LNCaP clone FGC (cell line): ENCODE measurements at regions not wholly inside any gene's neighbourhood (a gene's known extent, or its start where the extent isn't known, plus 50 kb on each side); places are given as distances from the start of the nearest gene placed in this dataset.

Source experiments
- DNase-seq: peaks from one replicate; pipeline ENCODE4 v3.0.0-alpha.2; 2011; ENCODE audit warnings: low read depth
- H3K4me3 ChIP-seq: 2 replicates; pipeline ENCODE4 v1.5.1; 2011; ENCODE audit warnings: mild to moderate bottlenecking, low read depth, low read length, control low read depth
- TF ChIP-seq, protein P1 (sequence below): IDR thresholded peaks from 2 replicates; pipeline ENCODE4 v1.5.1; 2012; ENCODE audit warnings: mild to moderate bottlenecking; ENCODE audit not compliant: control insufficient read depth, insufficient read depth; ENCODE audit errors: extremely low read depth

DNA sequence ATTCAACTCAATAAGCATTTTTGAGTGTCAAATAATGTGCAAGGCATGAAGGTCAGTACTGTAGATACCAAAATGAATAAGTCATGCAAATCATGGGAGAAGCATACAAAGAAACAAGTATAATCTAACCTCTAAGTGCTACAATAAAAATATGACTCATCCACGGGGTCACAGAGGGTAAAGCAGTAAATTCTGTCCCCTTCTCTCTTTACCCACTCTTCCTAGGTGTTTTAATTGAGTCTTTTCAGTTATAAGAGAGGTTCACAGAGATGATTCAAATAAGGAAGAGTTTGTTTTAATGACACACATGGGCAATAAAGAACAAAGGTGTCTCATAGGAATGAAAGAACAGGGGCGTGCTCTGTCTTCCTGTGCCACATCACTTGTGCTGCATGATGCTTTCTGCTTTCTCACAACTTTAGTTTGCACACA, 71.5 kb upstream of the DAAM1 start:
- TF ChIP-seq, protein P1, sequence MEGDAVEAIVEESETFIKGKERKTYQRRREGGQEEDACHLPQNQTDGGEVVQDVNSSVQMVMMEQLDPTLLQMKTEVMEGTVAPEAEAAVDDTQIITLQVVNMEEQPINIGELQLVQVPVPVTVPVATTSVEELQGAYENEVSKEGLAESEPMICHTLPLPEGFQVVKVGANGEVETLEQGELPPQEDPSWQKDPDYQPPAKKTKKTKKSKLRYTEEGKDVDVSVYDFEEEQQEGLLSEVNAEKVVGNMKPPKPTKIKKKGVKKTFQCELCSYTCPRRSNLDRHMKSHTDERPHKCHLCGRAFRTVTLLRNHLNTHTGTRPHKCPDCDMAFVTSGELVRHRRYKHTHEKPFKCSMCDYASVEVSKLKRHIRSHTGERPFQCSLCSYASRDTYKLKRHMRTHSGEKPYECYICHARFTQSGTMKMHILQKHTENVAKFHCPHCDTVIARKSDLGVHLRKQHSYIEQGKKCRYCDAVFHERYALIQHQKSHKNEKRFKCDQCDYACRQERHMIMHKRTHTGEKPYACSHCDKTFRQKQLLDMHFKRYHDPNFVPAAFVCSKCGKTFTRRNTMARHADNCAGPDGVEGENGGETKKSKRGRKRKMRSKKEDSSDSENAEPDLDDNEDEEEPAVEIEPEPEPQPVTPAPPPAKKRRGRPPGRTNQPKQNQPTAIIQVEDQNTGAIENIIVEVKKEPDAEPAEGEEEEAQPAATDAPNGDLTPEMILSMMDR: no peak
- no peak for DNase-seq
- H3K4me3 ChIP-seq: no peak overlapping the region

DNA sequence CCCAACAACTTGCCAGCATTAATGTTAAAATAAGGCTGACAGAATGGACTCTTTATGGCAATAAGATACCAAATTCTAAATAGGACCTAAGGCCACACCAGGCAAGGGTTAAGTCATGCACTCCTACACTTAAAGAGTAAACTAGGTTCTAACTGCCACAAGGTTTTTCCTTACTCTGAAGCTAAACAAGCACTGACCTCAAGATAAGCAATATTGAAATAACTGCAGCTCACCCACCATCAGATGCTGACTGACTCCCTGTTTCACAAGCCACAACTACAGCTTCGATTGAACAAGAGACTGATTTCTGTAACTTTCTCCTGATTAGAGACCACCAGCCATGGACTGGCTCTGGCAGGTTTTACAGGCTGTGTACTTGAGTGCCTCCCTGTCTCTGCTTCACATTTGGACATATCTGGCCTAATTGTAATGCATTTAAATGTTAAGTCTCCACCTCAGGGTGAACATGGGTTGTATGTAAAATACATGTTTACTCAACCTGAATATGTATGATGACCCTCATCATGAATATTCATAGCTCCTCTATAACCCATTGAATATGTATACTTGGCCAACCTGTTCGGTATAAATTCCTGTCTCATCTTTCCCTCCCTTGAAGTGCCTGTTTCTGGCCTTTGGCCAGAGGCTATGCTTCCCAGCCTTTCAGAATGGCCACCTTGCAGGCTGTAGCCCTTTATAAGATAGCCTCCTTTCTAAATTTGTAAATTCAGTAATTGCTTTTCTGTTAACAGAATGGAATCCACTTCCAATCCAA, 70.5 kb upstream of the DAAM1 start:
- DNase-seq: no peak
- no peak overlapping the region for H3K4me3 ChIP-seq
- TF ChIP-seq, protein P1: no peak

DNA sequence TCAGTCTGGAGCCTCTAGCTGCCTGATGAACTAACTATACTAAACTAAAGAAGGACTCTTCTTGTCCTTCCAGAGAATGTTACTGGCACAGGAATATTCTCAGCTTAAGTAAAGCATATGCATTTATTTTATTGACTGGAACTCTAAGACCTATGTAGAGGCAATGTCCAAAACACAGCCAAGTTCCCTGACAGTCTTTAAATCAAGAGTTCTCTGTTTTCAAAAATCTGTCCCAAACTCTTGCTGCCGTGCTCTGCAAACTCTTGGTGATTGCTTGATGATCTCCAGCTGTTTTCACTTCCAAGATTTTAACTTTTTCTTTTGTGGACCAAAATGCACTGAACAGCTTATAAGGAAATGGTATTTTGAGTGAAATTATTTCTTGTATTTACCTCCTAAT, 67.5 kb upstream of the DAAM1 start:
- no peak overlapping the region for H3K4me3 ChIP-seq
- TF ChIP-seq, protein P1: no peak
- DNase-seq: no peak

DNA sequence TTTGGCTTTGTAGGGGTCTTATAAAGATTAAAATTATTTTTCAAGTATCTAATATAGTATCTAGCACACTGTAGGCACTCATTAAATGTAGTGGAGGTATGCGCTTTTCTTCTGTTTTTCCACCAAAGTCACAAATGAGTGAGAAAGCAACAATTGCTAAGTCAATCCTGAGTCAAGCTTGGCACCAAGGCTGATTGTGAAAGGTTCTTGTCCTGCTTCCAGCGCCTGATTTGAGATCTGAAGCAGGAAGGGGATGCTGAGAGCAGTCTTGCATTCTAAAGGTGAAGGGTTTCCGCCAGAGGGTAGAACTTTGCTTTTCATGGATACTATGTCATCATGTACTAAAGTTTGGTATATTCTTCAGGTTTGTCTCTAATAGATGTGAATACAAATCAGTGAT, 64.9 kb upstream of the DAAM1 start:
- no peak for DNase-seq
- TF ChIP-seq, protein P1: no peak
- no peak overlapping the region for H3K4me3 ChIP-seq

DNA sequence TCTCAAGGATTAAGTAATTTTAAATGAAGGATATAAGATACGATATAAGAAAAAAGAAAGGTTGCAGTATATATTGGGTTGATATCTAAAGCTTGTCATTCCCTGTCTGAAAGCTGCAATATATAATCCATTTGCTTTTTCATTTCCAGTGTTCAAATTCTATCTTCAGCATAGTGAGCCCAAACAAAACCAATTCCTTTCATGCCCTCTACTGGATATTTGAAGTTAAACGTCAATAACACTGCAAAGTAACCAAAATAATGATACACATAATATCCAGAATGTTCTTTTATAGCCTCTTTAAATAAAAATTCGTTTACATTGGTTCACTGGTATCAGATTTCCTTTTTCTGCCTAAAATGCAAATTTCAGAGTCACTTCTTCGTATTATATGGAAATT, 64.5 kb upstream of the DAAM1 start:
- H3K4me3 ChIP-seq: no peak overlapping the region
- TF ChIP-seq, protein P1: peak; percentile 61
- DNase-seq: no peak

DNA sequence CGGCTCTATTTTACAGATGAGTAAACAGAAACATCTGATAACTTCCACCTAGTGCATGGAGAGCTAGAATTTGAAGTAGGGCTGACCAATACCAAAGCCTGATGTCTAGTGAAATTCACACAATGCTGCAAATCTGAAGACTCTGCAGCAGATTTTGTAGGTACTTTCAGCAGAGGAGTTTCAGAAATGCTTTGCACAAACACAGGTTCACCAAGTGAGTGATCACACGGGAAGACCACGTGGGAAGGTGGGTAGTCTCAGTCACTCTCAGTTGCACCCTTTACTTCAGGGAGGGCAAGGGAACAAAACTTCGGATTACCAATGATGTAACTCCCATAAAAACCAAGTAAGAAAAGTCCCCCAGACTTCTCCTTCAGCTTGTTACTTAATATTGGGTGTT, 63.3 kb upstream of the DAAM1 start:
- no peak overlapping the region for H3K4me3 ChIP-seq
- TF ChIP-seq, protein P1: no peak
- no peak for DNase-seq
